HEK293T (cell line): ENCODE measurements at regions not wholly inside any gene's neighbourhood (a gene's known extent, or its start where the extent isn't known, plus 50 kb on each side); places are given as distances from the start of the nearest gene placed in this dataset.

Experiments
- ARNT ChIP-seq: fragments of 450-650 bp; IDR thresholded peaks from 2 replicates; pipeline ENCODE4 v1.6.1; 2017; ENCODE audit warnings: mild to moderate bottlenecking
- BHLHE40 ChIP-seq: fragments of 450-650 bp; IDR thresholded peaks from 2 replicates; pipeline ENCODE4 v1.6.1; 2016; ENCODE audit warnings: mild to moderate bottlenecking, moderate library complexity, borderline replicate concordance
- CTBP1 ChIP-seq: fragments of 450-650 bp; IDR thresholded peaks from 2 replicates; pipeline ENCODE4 v1.6.1; 2016; ENCODE audit warnings: borderline replicate concordance
- ELF4 ChIP-seq: fragments of 450-650 bp; IDR thresholded peaks from 2 replicates; pipeline ENCODE4 v1.6.1; 2017; ENCODE audit warnings: antibody characterized with exemption
- NFRKB ChIP-seq: fragments of 450-650 bp; IDR thresholded peaks from 2 replicates; pipeline ENCODE4 v1.6.1; 2016; ENCODE audit warnings: mild to moderate bottlenecking, moderate library complexity
- PKNOX1 ChIP-seq: fragments of 450-650 bp; IDR thresholded peaks from 2 replicates; pipeline ENCODE4 v1.6.1; 2016
- SUZ12 ChIP-seq: fragments of 450-650 bp; IDR thresholded peaks from 2 replicates; pipeline ENCODE4 v1.6.1; 2016; ENCODE audit warnings: mild to moderate bottlenecking

GRCh38 chr15:95286352-95286880 is 1044.1 kb upstream of the NR2F2 start:
- no peak for TF ChIP-seq PKNOX1
- no peak for TF ChIP-seq NFRKB
- TF ChIP-seq BHLHE40: no peak
- TF ChIP-seq ELF4: no peak
- TF ChIP-seq SUZ12: no peak
- TF ChIP-seq ARNT: no peak
- no peak for TF ChIP-seq CTBP1
